GM21381 (cell line): ENCODE measurements at regions not wholly inside any gene's neighbourhood (a gene's known extent, or its start where the extent isn't known, plus 50 kb on each side); places are given as distances from the start of the nearest gene placed in this dataset.

Source experiments
- ATAC-seq: cut with Tn5 transposase; IDR thresholded peaks from one replicate; pipeline ENCODE4 v1.9.1; 2021; ENCODE audit warnings: mild to moderate bottlenecking, moderate library complexity; ENCODE audit not compliant: unreplicated experiment

GRCh38 chr17:72206376-72206775 is 85.6 kb downstream of the SOX9 start:
- ATAC-seq = no peak

GRCh38 chr17:72208832-72209231 is 88.0 kb downstream of the SOX9 start:
- ATAC-seq = no peak

- no peak for ATAC-seq
Measured at GRCh38 chr17:72212041-72212440, 91.2 kb downstream of the SOX9 start.

GRCh38 chr17:72215490-72215889 is 94.7 kb downstream of the SOX9 start:
- ATAC-seq = no peak

- ATAC-seq = no peak
Measured at GRCh38 chr17:72215928-72216327, 95.1 kb downstream of the SOX9 start.

GRCh38 chr17:72219137-72219823 is 98.5 kb downstream of the SOX9 start:
- no peak for ATAC-seq

- no peak for ATAC-seq
Measured at GRCh38 chr17:72219824-72220493, 99.1 kb downstream of the SOX9 start.

- ATAC-seq = no peak
Measured at GRCh38 chr17:72222661-72223380, 102.0 kb downstream of the SOX9 start.

- no peak for ATAC-seq
Measured at GRCh38 chr17:72223866-72224291, 103.1 kb downstream of the SOX9 start.

GRCh38 chr17:72226322-72226721 is 105.5 kb downstream of the SOX9 start:
- no peak for ATAC-seq

- ATAC-seq = no peak
Measured at GRCh38 chr17:72233986-72234385, 113.2 kb downstream of the SOX9 start.

GRCh38 chr17:72234985-72235384 is 114.2 kb downstream of the SOX9 start:
- ATAC-seq = no peak

- ATAC-seq = no peak
Measured at GRCh38 chr17:72236980-72237633, 116.3 kb downstream of the SOX9 start.

- ATAC-seq = no peak
Measured at GRCh38 chr17:72238157-72238673, 117.4 kb downstream of the SOX9 start.

- no peak for ATAC-seq
Measured at GRCh38 chr17:72239548-72239947, 118.7 kb downstream of the SOX9 start.

- no peak for ATAC-seq
Measured at GRCh38 chr17:72240333-72240732, 119.5 kb downstream of the SOX9 start.

GRCh38 chr17:72244494-72244893 is 123.7 kb downstream of the SOX9 start:
- ATAC-seq = no peak

GRCh38 chr17:72244956-72245355 is 124.1 kb downstream of the SOX9 start:
- no peak for ATAC-seq

GRCh38 chr17:72249441-72249840 is 128.6 kb downstream of the SOX9 start:
- no peak for ATAC-seq

- no peak for ATAC-seq
Measured at GRCh38 chr17:72250206-72250605, 129.4 kb downstream of the SOX9 start.

- ATAC-seq = no peak
Measured at GRCh38 chr17:72253597-72253996, 132.8 kb downstream of the SOX9 start.
